ENCODE measurements at regions not wholly inside any gene's neighbourhood (a gene's known extent, or its start where the extent isn't known, plus 50 kb on each side); places are given as distances from the start of the nearest gene placed in this dataset.

DNA sequence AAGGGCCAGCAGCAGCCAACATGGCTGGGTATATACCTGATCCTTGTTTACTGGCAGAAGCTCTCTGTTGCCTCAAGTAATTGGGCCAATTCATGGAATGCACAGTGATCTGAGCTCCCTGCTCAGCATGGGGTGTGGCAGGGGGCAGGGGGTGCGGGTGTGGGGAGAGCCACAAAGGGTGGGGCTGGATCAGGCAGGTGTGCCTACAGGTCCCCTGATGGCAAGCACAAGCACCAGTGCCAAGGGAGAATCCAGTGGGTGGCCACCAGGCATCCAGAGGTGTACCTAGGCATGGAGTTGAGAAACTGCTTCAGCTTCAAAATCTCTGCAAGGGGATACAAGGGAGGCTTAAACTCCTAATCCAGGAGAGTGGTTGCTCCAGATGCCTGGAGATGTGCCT, 235.8 kb upstream of the TLE4 start:
- Histone ChIP-seq H3K4me1 (ENCODE audit: control insufficient read depth, insufficient read depth, low read length) (peaks cover 7% of the 10 kb centered on the region), H3K9me3 (ENCODE audit: control insufficient read depth, low read length) (no peaks in the 10 kb centered on the region), H3K4me3 (ENCODE audit: insufficient read depth, low read depth, low read length) (no peak overlapping the region), H3K27ac (ENCODE audit: insufficient read depth, low read depth, low read length, poor library complexity, severe bottlenecking) (no peak overlapping the region), H3K36me3 (ENCODE audit: control insufficient read depth, insufficient read depth, low read length) (no peaks in the 10 kb centered on the region), H3K27me3 (ENCODE audit: control insufficient read depth, insufficient read depth, low read length, poor library complexity, severe bottlenecking) (no peaks in the 10 kb centered on the region)
- WGBS, 2 experiments, result 98 to 100% methylated on average over 1 of the region's 1 CpG

GRCh38 chr9:79341561-79341960, 230.2 kb upstream of the TLE4 start:
- H3K4me1 ChIP-seq (ENCODE audit: control insufficient read depth, insufficient read depth, low read length), result no peaks in the 10 kb centered on the region
- H3K36me3 ChIP-seq (ENCODE audit: control insufficient read depth, insufficient read depth, low read length), result no peaks in the 10 kb centered on the region
- H3K9me3 ChIP-seq (ENCODE audit: control insufficient read depth, low read length), result no peaks in the 10 kb centered on the region
- WGBS, 2 experiments, result 96 to 97% methylated on average over 6 of the region's 6 CpGs
- H3K4me3 ChIP-seq (ENCODE audit: insufficient read depth, low read depth, low read length), result no peak overlapping the region
- H3K27me3 ChIP-seq (ENCODE audit: control insufficient read depth, insufficient read depth, low read length, poor library complexity, severe bottlenecking), result no peaks in the 10 kb centered on the region
- no peak overlapping the region for H3K27ac ChIP-seq (ENCODE audit: insufficient read depth, low read depth, low read length, poor library complexity, severe bottlenecking)

DNA sequence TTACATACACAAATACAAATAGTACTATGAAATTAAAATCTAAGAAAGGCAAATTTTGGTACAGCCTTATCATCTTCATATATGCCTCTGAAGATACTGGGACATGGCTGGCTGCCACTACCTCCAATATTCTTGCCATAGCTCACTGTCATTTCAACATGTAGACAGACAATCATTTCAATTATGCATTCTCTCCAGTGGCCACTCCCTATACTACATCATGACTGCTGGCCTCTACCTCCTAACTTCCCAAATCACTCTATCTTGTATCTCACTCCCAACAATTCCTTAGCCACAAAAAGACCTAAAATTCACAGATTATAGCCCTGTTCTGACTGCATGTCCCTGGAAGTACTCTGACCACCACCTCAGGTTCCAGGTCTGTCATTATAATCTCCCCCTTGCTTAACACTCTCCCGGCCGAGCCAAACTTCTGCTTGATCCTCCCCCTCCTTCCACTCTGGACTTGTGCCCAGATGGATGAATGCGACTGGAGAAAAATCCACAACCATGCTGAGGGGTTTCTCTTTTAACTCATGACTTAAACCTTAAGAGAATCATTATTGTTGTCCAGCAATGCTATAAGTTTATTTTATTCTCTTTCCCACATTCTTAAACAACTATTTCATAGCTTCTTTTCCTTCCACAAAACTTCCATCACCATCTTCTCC, 225.3 kb upstream of the TLE4 start:
- WGBS, 2 experiments, result 59 to 62% methylated on average over 3 of the region's 3 CpGs
- Histone ChIP-seq H3K4me1 (ENCODE audit: control insufficient read depth, insufficient read depth, low read length) (no peaks in the 10 kb centered on the region), H3K36me3 (ENCODE audit: control insufficient read depth, insufficient read depth, low read length) (no peaks in the 10 kb centered on the region), H3K4me3 (ENCODE audit: insufficient read depth, low read depth, low read length) (no peak overlapping the region), H3K27me3 (ENCODE audit: control insufficient read depth, insufficient read depth, low read length, poor library complexity, severe bottlenecking) (no peaks in the 10 kb centered on the region), H3K27ac (ENCODE audit: insufficient read depth, low read depth, low read length, poor library complexity, severe bottlenecking) (no peak overlapping the region), H3K9me3 (ENCODE audit: control insufficient read depth, low read length) (no peaks in the 10 kb centered on the region)

DNA sequence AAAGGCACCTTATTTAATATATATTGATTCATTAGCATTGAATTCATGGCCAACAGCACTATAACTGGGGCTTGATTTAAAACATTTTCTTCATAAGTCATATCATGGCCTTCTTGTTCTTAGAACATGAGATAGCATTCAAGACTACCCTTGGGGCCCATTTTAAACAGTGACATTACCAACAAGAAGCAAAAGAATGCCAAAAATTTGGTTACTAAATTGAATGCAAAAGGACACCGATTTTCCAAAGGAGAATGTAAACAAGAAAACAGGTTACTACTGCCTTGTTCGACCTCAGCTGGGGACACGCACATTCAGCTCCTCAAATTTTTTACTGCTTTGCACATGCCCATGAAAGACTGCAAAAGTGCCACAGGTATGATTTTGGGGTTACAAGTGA, 219.4 kb upstream of the TLE4 start:
- Histone ChIP-seq H3K4me3 (ENCODE audit: insufficient read depth, low read depth, low read length) (no peak overlapping the region), H3K36me3 (ENCODE audit: control insufficient read depth, insufficient read depth, low read length) (no peaks in the 10 kb centered on the region), H3K27ac (ENCODE audit: insufficient read depth, low read depth, low read length, poor library complexity, severe bottlenecking) (no peak overlapping the region), H3K9me3 (ENCODE audit: control insufficient read depth, low read length) (no peaks in the 10 kb centered on the region), H3K4me1 (ENCODE audit: control insufficient read depth, insufficient read depth, low read length) (no peaks in the 10 kb centered on the region), H3K27me3 (ENCODE audit: control insufficient read depth, insufficient read depth, low read length, poor library complexity, severe bottlenecking) (no peaks in the 10 kb centered on the region)
- 68 to 74% methylated on average over 3 of the region's 3 CpGs for WGBS, 2 experiments

DNA sequence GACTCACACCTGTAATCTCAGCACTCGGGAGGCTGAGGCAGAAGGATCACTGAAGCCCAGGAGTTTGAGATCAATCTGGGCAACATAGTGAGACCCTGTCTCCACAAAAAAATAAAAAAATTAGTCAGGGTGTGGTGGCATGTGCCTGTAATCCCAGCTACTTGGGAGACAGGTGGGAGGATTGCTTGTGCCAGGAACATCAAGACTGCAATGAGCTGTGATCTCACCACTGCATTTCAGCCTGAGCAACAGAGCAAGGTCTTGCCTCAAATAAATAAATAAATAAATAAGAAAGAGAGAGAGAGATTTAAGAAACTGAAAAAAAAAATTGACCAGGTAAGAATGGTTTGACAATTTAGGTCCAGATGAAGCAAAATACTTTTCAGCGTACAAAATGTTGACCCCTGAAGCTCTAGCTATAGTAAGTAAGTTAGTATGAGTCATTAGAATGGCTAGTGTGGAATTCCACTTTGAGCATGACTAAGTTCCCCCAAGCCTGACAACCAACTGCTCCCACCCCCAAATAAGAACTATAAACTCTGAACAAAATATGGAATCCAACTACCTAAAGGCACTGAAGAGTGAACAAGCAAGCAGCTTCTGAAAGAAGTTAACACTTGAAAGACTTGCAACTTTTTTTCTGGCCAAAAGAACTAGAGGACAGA, 217.8 kb upstream of the TLE4 start:
- Histone ChIP-seq H3K27ac (ENCODE audit: insufficient read depth, low read depth, low read length, poor library complexity, severe bottlenecking) (no peak overlapping the region), H3K9me3 (ENCODE audit: control insufficient read depth, low read length) (no peaks in the 10 kb centered on the region), H3K4me3 (ENCODE audit: insufficient read depth, low read depth, low read length) (no peak overlapping the region), H3K36me3 (ENCODE audit: control insufficient read depth, insufficient read depth, low read length) (no peaks in the 10 kb centered on the region), H3K27me3 (ENCODE audit: control insufficient read depth, insufficient read depth, low read length, poor library complexity, severe bottlenecking) (no peaks in the 10 kb centered on the region), H3K4me1 (ENCODE audit: control insufficient read depth, insufficient read depth, low read length) (no peaks in the 10 kb centered on the region)
- 93 to 95% methylated on average over 2 of the region's 2 CpGs for whole genome bisulfite sequencing, 2 experiments

GRCh38 chr9:79357194-79357593, 214.6 kb upstream of the TLE4 start:
- WGBS, 2 experiments, result 83 to 96% methylated on average over 5 of the region's 5 CpGs
- Histone ChIP-seq H3K4me3 (ENCODE audit: insufficient read depth, low read depth, low read length) (no peak overlapping the region), H3K36me3 (ENCODE audit: control insufficient read depth, insufficient read depth, low read length) (no peaks in the 10 kb centered on the region), H3K4me1 (ENCODE audit: control insufficient read depth, insufficient read depth, low read length) (peaks cover 3% of the 10 kb centered on the region), H3K27ac (ENCODE audit: insufficient read depth, low read depth, low read length, poor library complexity, severe bottlenecking) (no peak overlapping the region), H3K9me3 (ENCODE audit: control insufficient read depth, low read length) (no peaks in the 10 kb centered on the region), H3K27me3 (ENCODE audit: control insufficient read depth, insufficient read depth, low read length, poor library complexity, severe bottlenecking) (no peaks in the 10 kb centered on the region)

DNA sequence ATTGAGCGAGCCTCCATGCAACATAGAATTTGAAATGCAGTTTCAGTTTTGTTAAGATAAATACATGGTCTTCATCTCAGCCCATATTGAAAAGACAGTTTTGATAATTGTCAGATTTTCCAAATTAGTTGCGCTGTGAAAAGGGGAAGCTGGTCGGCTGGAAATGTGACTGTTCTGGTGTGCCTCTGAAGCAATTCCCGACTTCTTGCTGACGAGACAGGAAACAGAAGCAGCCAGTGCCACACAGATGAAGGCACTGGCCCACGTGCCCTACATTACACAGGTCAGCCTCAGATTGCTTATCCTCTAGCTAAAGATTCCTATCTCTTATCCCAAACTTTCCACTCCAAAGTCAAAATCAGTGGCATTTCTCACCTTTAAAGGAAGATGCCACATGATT, 214.1 kb upstream of the TLE4 start:
- no peak overlapping the region for H3K4me3 ChIP-seq (ENCODE audit: insufficient read depth, low read depth, low read length)
- H3K9me3 ChIP-seq (ENCODE audit: control insufficient read depth, low read length), result no peaks in the 10 kb centered on the region
- H3K27ac ChIP-seq (ENCODE audit: insufficient read depth, low read depth, low read length, poor library complexity, severe bottlenecking), result no peak overlapping the region
- 86 to 93% methylated on average over 5 to 6 of the region's 6 CpGs for whole genome bisulfite sequencing, 2 experiments
- H3K4me1 ChIP-seq (ENCODE audit: control insufficient read depth, insufficient read depth, low read length), result peaks cover 6% of the 10 kb centered on the region
- H3K27me3 ChIP-seq (ENCODE audit: control insufficient read depth, insufficient read depth, low read length, poor library complexity, severe bottlenecking), result no peaks in the 10 kb centered on the region
- H3K36me3 ChIP-seq (ENCODE audit: control insufficient read depth, insufficient read depth, low read length), result no peaks in the 10 kb centered on the region

GRCh38 chr9:79360387-79361347, 211.1 kb upstream of the TLE4 start:
- Histone ChIP-seq H3K4me3 (ENCODE audit: insufficient read depth, low read depth, low read length) (no peak overlapping the region), H3K9me3 (ENCODE audit: control insufficient read depth, low read length) (no peaks in the 10 kb centered on the region), H3K36me3 (ENCODE audit: control insufficient read depth, insufficient read depth, low read length) (no peaks in the 10 kb centered on the region), H3K4me1 (ENCODE audit: control insufficient read depth, insufficient read depth, low read length) (peaks cover 6% of the 10 kb centered on the region), H3K27me3 (ENCODE audit: control insufficient read depth, insufficient read depth, low read length, poor library complexity, severe bottlenecking) (no peaks in the 10 kb centered on the region), H3K27ac (ENCODE audit: insufficient read depth, low read depth, low read length, poor library complexity, severe bottlenecking) (no peak overlapping the region)
- 68 to 69% methylated on average over 5 of the region's 5 CpGs for WGBS, 2 experiments

- no peaks in the 10 kb centered on the region for H3K9me3 ChIP-seq (ENCODE audit: control insufficient read depth, low read length)
- H3K36me3 ChIP-seq (ENCODE audit: control insufficient read depth, insufficient read depth, low read length), result no peaks in the 10 kb centered on the region
These were observed 209.4 kb upstream of the TLE4 start for GRCh38 chr9:79362100-79363081.

More at GRCh38 chr9:79362100-79363081, 209.4 kb upstream of the TLE4 start:
- no peaks in the 10 kb centered on the region for H3K27me3 ChIP-seq (ENCODE audit: control insufficient read depth, insufficient read depth, low read length, poor library complexity, severe bottlenecking)
- 31 to 35% methylated on average over 8 to 9 of the region's 9 CpGs for WGBS, 2 experiments
- H3K4me3 ChIP-seq (ENCODE audit: insufficient read depth, low read depth, low read length), result no peak overlapping the region
- H3K4me1 ChIP-seq (ENCODE audit: control insufficient read depth, insufficient read depth, low read length), result peaks cover 6% of the 10 kb centered on the region
- no peak overlapping the region for H3K27ac ChIP-seq (ENCODE audit: insufficient read depth, low read depth, low read length, poor library complexity, severe bottlenecking)
